ENCODE measurements at regions not wholly inside any gene's neighbourhood (a gene's known extent, or its start where the extent isn't known, plus 50 kb on each side); places are given as distances from the start of the nearest gene placed in this dataset.
"Not testable (repeated sequence)": the region's sequence is repeated elsewhere in the genome, so short reads cannot be mapped to it uniquely, and the experiment has no call there.

- Histone ChIP-seq H3K27ac (no peak overlapping the region), H3K4me1 (no peaks in the 10 kb centered on the region), H3K9me3 (no peaks in the 10 kb centered on the region), H3K27me3 (no peaks in the 10 kb centered on the region), H3K36me3 (no peaks in the 10 kb centered on the region), H3K4me3 (no peak overlapping the region)
- in situ Hi-C loops (cut with MboI; ENCODE audit: low pct_ligation_motif_present in 1 of 4, low pct_unique_long_range_greater_than_20kb in 1 of 4, low sequenced_read_pairs in 3 of 4): no loop called here
- TF ChIP-seq CTCF (IDR thresholded peaks at IDR 0.05) (no peak), POLR2A (IDR thresholded peaks at IDR 0.05) (no peak), EP300 (IDR thresholded peaks at IDR 0.05; ENCODE audit: low read depth) (no peak)
- no peak for DNase-seq
- WGBS, 2 donors (ENCODE audit: low coverage in 1 of 2): 70% methylated on average over 6 of the region's 6 CpGs; no CpG with 5 or more reads in 1 of the 2 donors
- intact Hi-C loops (cut with DNase I; ENCODE audit: low total_unique reads): no loop called here
Measured at GRCh38 chr3:69484507-69485393, 98.9 kb upstream of the FRMD4B start.

GRCh38 chr3:69483449-69483848 lies 97.6 kb upstream of the FRMD4B start:
- WGBS, 2 donors (ENCODE audit: low coverage in 1 of 2): 83 to 86% methylated on average over 3 of the region's 3 CpGs
- no peaks in the 10 kb centered on the region for H3K36me3 ChIP-seq
- TF ChIP-seq POLR2AphosphoS5 (IDR thresholded peaks at IDR 0.05) (no peak), POLR2A (IDR thresholded peaks at IDR 0.05) (no peak), CTCF (IDR thresholded peaks at IDR 0.05) (no peak), EP300 (IDR thresholded peaks at IDR 0.05; ENCODE audit: low read depth) (no peak)
- no peaks in the 10 kb centered on the region for H3K9me3 ChIP-seq
- H3K27me3 ChIP-seq: no peaks in the 10 kb centered on the region
- intact Hi-C loops (cut with DNase I; ENCODE audit: low total_unique reads) (no loop called here), in situ Hi-C loops (cut with MboI; ENCODE audit: low pct_ligation_motif_present in 1 of 4, low pct_unique_long_range_greater_than_20kb in 1 of 4, low sequenced_read_pairs in 3 of 4) (no loop called here)
- no peak overlapping the region for H3K27ac ChIP-seq
- H3K4me3 ChIP-seq: no peak overlapping the region
- DNase-seq: no peak
- H3K4me1 ChIP-seq: no peaks in the 10 kb centered on the region

GRCh38 chr3:69480986-69481385 lies 95.1 kb upstream of the FRMD4B start:
- H3K4me1 ChIP-seq; H3K9me3 ChIP-seq; H3K27ac ChIP-seq; in situ Hi-C loops (cut with MboI; ENCODE audit: low pct_ligation_motif_present in 1 of 4, low pct_unique_long_range_greater_than_20kb in 1 of 4, low sequenced_read_pairs in 3 of 4); H3K36me3 ChIP-seq; H3K4me3 ChIP-seq; DNase-seq; H3K27me3 ChIP-seq; intact Hi-C loops (cut with DNase I; ENCODE audit: low total_unique reads): not testable (repeated sequence)
- WGBS, 2 donors (ENCODE audit: low coverage in 1 of 2): 94 to 100% methylated on average over 1 to 16 of the region's 16 CpGs

GRCh38 chr3:69474186-69474585 lies 88.3 kb upstream of the FRMD4B start:
- Histone ChIP-seq H3K27ac (no peak overlapping the region), H3K4me3 (no peak overlapping the region), H3K27me3 (no peaks in the 10 kb centered on the region), H3K9me3 (no peaks in the 10 kb centered on the region), H3K36me3 (no peaks in the 10 kb centered on the region), H3K4me1 (no peaks in the 10 kb centered on the region)
- intact Hi-C loops (cut with DNase I; ENCODE audit: low total_unique reads) (no loop called here), in situ Hi-C loops (cut with MboI; ENCODE audit: low pct_ligation_motif_present in 1 of 4, low pct_unique_long_range_greater_than_20kb in 1 of 4, low sequenced_read_pairs in 3 of 4) (no loop called here)
- WGBS, 2 donors (ENCODE audit: low coverage in 1 of 2): 64 to 78% methylated on average over 1 of the region's 1 CpG
- no peak for TF ChIP-seq POLR2A (IDR thresholded peaks at IDR 0.05)
- TF ChIP-seq CTCF (IDR thresholded peaks at IDR 0.05): no peak
- no peak for TF ChIP-seq EP300 (IDR thresholded peaks at IDR 0.05; ENCODE audit: low read depth)
- no peak for TF ChIP-seq POLR2AphosphoS5 (IDR thresholded peaks at IDR 0.05)
- DNase-seq: no peak

GRCh38 chr3:69472093-69472492 lies 86.2 kb upstream of the FRMD4B start:
- Histone ChIP-seq H3K4me1 (no peaks in the 10 kb centered on the region), H3K36me3 (no peaks in the 10 kb centered on the region), H3K27me3 (no peaks in the 10 kb centered on the region), H3K9me3 (no peaks in the 10 kb centered on the region), H3K4me3 (no peak overlapping the region), H3K27ac (no peak overlapping the region)
- in situ Hi-C loops (cut with MboI; ENCODE audit: low pct_ligation_motif_present in 1 of 4, low pct_unique_long_range_greater_than_20kb in 1 of 4, low sequenced_read_pairs in 3 of 4): no loop called here
- no peak for DNase-seq
- WGBS, 2 donors (ENCODE audit: low coverage in 1 of 2): 80 to 100% methylated on average over 1 of the region's 1 CpG
- intact Hi-C loops (cut with DNase I; ENCODE audit: low total_unique reads): no loop called here
- TF ChIP-seq CTCF (IDR thresholded peaks at IDR 0.05) (no peak), POLR2AphosphoS5 (IDR thresholded peaks at IDR 0.05) (no peak), EP300 (IDR thresholded peaks at IDR 0.05; ENCODE audit: low read depth) (no peak), POLR2A (IDR thresholded peaks at IDR 0.05) (no peak)

Measured in transverse colon (tissue), 4 donors.